ENCODE measurements at regions not wholly inside any gene's neighbourhood (a gene's known extent, or its start where the extent isn't known, plus 50 kb on each side); places are given as distances from the start of the nearest gene placed in this dataset.

- TF ChIP-seq, protein P1, sequence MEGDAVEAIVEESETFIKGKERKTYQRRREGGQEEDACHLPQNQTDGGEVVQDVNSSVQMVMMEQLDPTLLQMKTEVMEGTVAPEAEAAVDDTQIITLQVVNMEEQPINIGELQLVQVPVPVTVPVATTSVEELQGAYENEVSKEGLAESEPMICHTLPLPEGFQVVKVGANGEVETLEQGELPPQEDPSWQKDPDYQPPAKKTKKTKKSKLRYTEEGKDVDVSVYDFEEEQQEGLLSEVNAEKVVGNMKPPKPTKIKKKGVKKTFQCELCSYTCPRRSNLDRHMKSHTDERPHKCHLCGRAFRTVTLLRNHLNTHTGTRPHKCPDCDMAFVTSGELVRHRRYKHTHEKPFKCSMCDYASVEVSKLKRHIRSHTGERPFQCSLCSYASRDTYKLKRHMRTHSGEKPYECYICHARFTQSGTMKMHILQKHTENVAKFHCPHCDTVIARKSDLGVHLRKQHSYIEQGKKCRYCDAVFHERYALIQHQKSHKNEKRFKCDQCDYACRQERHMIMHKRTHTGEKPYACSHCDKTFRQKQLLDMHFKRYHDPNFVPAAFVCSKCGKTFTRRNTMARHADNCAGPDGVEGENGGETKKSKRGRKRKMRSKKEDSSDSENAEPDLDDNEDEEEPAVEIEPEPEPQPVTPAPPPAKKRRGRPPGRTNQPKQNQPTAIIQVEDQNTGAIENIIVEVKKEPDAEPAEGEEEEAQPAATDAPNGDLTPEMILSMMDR (IDR thresholded peaks at IDR 0.05 in 2 of 3, conservative IDR thresholded peaks at IDR 0.05 in 1 of 3; ENCODE audit: control insufficient read depth in 2 of 3, extremely low read depth in 1 of 3, insufficient read depth in 1 of 3, low read depth in 3 of 3, low read length in 3 of 3), result no peak
- TF ChIP-seq SREBF2 (IDR thresholded peaks at IDR 0.05; ENCODE audit: low read length), result no peak
- no peak for TF ChIP-seq POLR2A (IDR thresholded peaks at IDR 0.05; ENCODE audit: low read depth, low read length)
- no peak for TF ChIP-seq CEBPB (IDR thresholded peaks at IDR 0.05; ENCODE audit: borderline replicate concordance in 1 of 2, low read depth in 2 of 2, low read length in 2 of 2)
- TF ChIP-seq CBX5 (IDR thresholded peaks at IDR 0.05; ENCODE audit: low read depth), result no peak
- TF ChIP-seq MYC (IDR thresholded peaks at IDR 0.05; ENCODE audit: insufficient read depth, insufficient read length, insufficient replicate concordance, low read length, severe bottlenecking), result no peak
- no peak for TF ChIP-seq IRF3 (IDR thresholded peaks at IDR 0.05)
These were observed 319.1 kb downstream of the FOXL1 start for GRCh38 chr16:86897486-86897885.
